Kidney epithelial cell (primary cell): ENCODE measurements at regions not wholly inside any gene's neighbourhood (a gene's known extent, or its start where the extent isn't known, plus 50 kb on each side); places are given as distances from the start of the nearest gene placed in this dataset.

Experiments
- DNase-seq: peaks from one replicate; pipeline ENCODE4 v3.0.0-alpha.2; 2010; ENCODE audit warnings: low read depth
- H3K27me3 ChIP-seq: 2 replicates; pipeline ENCODE4 v1.6.0; 2011; ENCODE audit warnings: low read length; ENCODE audit not compliant: control insufficient read depth, insufficient read depth
- H3K36me3 ChIP-seq: 2 replicates; pipeline ENCODE4 v1.5.1; 2011; ENCODE audit warnings: low read length; ENCODE audit not compliant: control insufficient read depth, insufficient read depth
- H3K4me3 ChIP-seq: 2 replicates; pipeline ENCODE4 v1.5.1; 2011; ENCODE audit warnings: low read depth, mild to moderate bottlenecking, control low read depth, low read length
- CTCF ChIP-seq: IDR thresholded peaks from 2 replicates; pipeline ENCODE4 v1.5.1; 2011; ENCODE audit warnings: mild to moderate bottlenecking, moderate library complexity, low read length, control low read depth, inconsistent platforms; ENCODE audit not compliant: insufficient read depth, poor library complexity, severe bottlenecking

- Histone ChIP-seq H3K27me3 (no peaks in the 10 kb centered on the region), H3K4me3 (no peak overlapping the region), H3K36me3 (no peaks in the 10 kb centered on the region)
- no peak for DNase-seq
- no peak for TF ChIP-seq CTCF
These were observed 265.1 kb downstream of the FAM76B start for GRCh38 chr11:95524314-95525036.

- no peak for DNase-seq
- no peak overlapping the region for H3K4me3 ChIP-seq
- TF ChIP-seq CTCF, result no peak
- no peaks in the 10 kb centered on the region for H3K36me3 ChIP-seq
- H3K27me3 ChIP-seq, result no peaks in the 10 kb centered on the region
These were observed 266.7 kb downstream of the FAM76B start for GRCh38 chr11:95522874-95523273.

GRCh38 chr11:95521862-95522261 lies 267.7 kb downstream of the FAM76B start:
- no peaks in the 10 kb centered on the region for H3K36me3 ChIP-seq
- no peaks in the 10 kb centered on the region for H3K27me3 ChIP-seq
- TF ChIP-seq CTCF, result no peak

GRCh38 chr11:95521133-95521542 lies 268.4 kb downstream of the FAM76B start:
- Histone ChIP-seq H3K27me3 (no peaks in the 10 kb centered on the region), H3K36me3 (no peaks in the 10 kb centered on the region), H3K4me3 (no peak overlapping the region)
- no peak for TF ChIP-seq CTCF
- peak; percentile 67 for DNase-seq

More at GRCh38 chr11:95521862-95522261, 267.7 kb downstream of the FAM76B start:
- H3K4me3 ChIP-seq, result no peak overlapping the region
- DNase-seq, result no peak

- H3K36me3 ChIP-seq, result no peaks in the 10 kb centered on the region
- H3K4me3 ChIP-seq, result no peak overlapping the region
- no peak for DNase-seq
- no peaks in the 10 kb centered on the region for H3K27me3 ChIP-seq
- TF ChIP-seq CTCF, result no peak
These were observed 269.0 kb downstream of the FAM76B start for GRCh38 chr11:95520369-95521132.
